Caco-2 (cell line): ENCODE measurements at regions not wholly inside any gene's neighbourhood (a gene's known extent, or its start where the extent isn't known, plus 50 kb on each side); places are given as distances from the start of the nearest gene placed in this dataset.

ENCODE experiments used
- BruUV-seq: library from RNA; stranded (reverse); fragments of 400-500 nt; replicated peaks from 2 replicates; lab custom pipeline; 2021; lab: Mats Ljungman, UMichigan
- CTCF ChIA-PET: fragments of 300-600 bp; sonication (Branson Sonifier 250); formaldehyde crosslinking; loops from one replicate; lab custom pipeline; 2022; ENCODE audit warnings: antibody characterized with exemption; lab: Charles Lee
- POLR2A ChIA-PET: fragments of 300-600 bp; sonication (Branson Sonifier 250); formaldehyde crosslinking; loops from one replicate; lab custom pipeline; 2022; ENCODE audit warnings: antibody characterized with exemption; lab: Charles Lee
- DNase-seq, 2 experiments: peaks; one replicate each; pipeline versions ENCODE4 v3.0.0 to v3.0.0-alpha.2; 2020 to 2022
- H3K27me3 ChIP-seq: replicated peaks from 2 replicates; pipeline ENCODE4 v1.6.0; 2011; ENCODE audit warnings: low read length; ENCODE audit not compliant: control insufficient read depth, insufficient read depth
- H3K36me3 ChIP-seq: 2 replicates; pipeline ENCODE4 v1.5.1; 2011; ENCODE audit warnings: low read length; ENCODE audit not compliant: control insufficient read depth, insufficient read depth
- H3K4me1 ChIP-seq: fragments of 250-450 bp; sonication (Bioruptor Pico); 2 replicates; pipeline ENCODE4 v1.5.1; 2020; ENCODE audit warnings: mild to moderate bottlenecking
- H3K4me3 ChIP-seq: 2 replicates; pipeline ENCODE4 v1.5.1; 2011; ENCODE audit warnings: low read depth, mild to moderate bottlenecking, control low read depth, low read length
- H3K9me3 ChIP-seq: fragments of 250-450 bp; sonication (Bioruptor Pico); 2 replicates; pipeline ENCODE4 v1.5.1; 2020; ENCODE audit warnings: mild to moderate bottlenecking, moderate library complexity
- H3K27ac Mint-ChIP-seq: one replicate; pipeline ENCODE4 v1.8.0; 2022; ENCODE audit warnings: mixed read lengths; ENCODE audit not compliant: unreplicated experiment
- H3K27me3 Mint-ChIP-seq: one replicate; pipeline ENCODE4 v1.8.0; 2022; ENCODE audit warnings: mixed read lengths; ENCODE audit not compliant: insufficient read depth, unreplicated experiment
- H3K36me3 Mint-ChIP-seq: one replicate; pipeline ENCODE4 v1.8.0; 2022; ENCODE audit warnings: mild to moderate bottlenecking, mixed read lengths; ENCODE audit not compliant: insufficient read depth, unreplicated experiment
- H3K4me1 Mint-ChIP-seq: one replicate; pipeline ENCODE4 v1.8.0; 2022; ENCODE audit warnings: low read depth, mixed read lengths; ENCODE audit not compliant: unreplicated experiment
- H3K4me3 Mint-ChIP-seq: one replicate; pipeline ENCODE4 v1.8.0; 2022; ENCODE audit warnings: mild to moderate bottlenecking, moderate library complexity, mixed read lengths; ENCODE audit not compliant: unreplicated experiment
- H3K9me3 Mint-ChIP-seq: one replicate; pipeline ENCODE4 v1.8.0; 2022; ENCODE audit warnings: mixed read lengths; ENCODE audit not compliant: unreplicated experiment
- CTCF ChIP-seq, 2 experiments: fragments of 200-600 bp in 1 of 2; IDR thresholded peaks; 1 replicate in 1 of 2; 2 replicates in 1 of 2; pipeline versions ENCODE4 v1.5.1 to v1.8.0; 2011 to 2022; ENCODE audit warnings: antibody characterized with exemption in 1 of 2, control low read depth in 1 of 2, inconsistent platforms in 1 of 2, low read depth in 1 of 2, low read length in 1 of 2, mild to moderate bottlenecking in 1 of 2, moderate library complexity in 1 of 2; ENCODE audit not compliant: insufficient read depth in 1 of 2, severe bottlenecking in 1 of 2, unreplicated experiment in 1 of 2
- intact Hi-C: fragments of 100-400 bp; cut with micrococcal nuclease; formaldehyde crosslinking; loops from one replicate; pipeline ENCODE4 v1.10.0; 2022; ENCODE audit not compliant: unreplicated experiment

- CTCF ChIA-PET: no interaction called here
- POLR2A ChIA-PET: no interaction called here
- H3K27me3 Mint-ChIP-seq: no peaks in the 10 kb centered on the region
These were observed 51.5 kb upstream of the UBE2E1 start for GRCh38 chr3:23754215-23754614.

More at GRCh38 chr3:23754215-23754614, 51.5 kb upstream of the UBE2E1 start:
- Mint-ChIP-seq H3K4me1 (peaks cover 13% of the 10 kb centered on the region), H3K4me3 (no peak overlapping the region), H3K36me3 (no peaks in the 10 kb centered on the region), H3K27ac (no peak overlapping the region), H3K9me3 (no peaks in the 10 kb centered on the region)
- H3K4me1 ChIP-seq: peaks cover 18% of the 10 kb centered on the region
- no peak for DNase-seq
- no peaks in the 10 kb centered on the region for H3K36me3 ChIP-seq
- BruUV-seq: no TSS peak
- no peak overlapping the region for H3K4me3 ChIP-seq
- no peaks in the 10 kb centered on the region for H3K9me3 ChIP-seq
- H3K27me3 ChIP-seq: no peaks in the 10 kb centered on the region
- intact Hi-C loops: no loop called here
- no peak for TF ChIP-seq CTCF (IDR thresholded peaks at IDR 0.05; ENCODE audit: insufficient read depth in 1 of 2, low read depth in 1 of 2, low read length in 1 of 2, severe bottlenecking in 1 of 2, unreplicated experiment in 1 of 2)
